Neuron (in vitro differentiated cells): ENCODE measurements at regions not wholly inside any gene's neighbourhood (a gene's known extent, or its start where the extent isn't known, plus 50 kb on each side); places are given as distances from the start of the nearest gene placed in this dataset.
A peak's percentile ranks its signal among the peaks of the same experiment; 100 is the strongest.
"Not testable (repeated sequence)": the region's sequence is repeated elsewhere in the genome, so short reads cannot be mapped to it uniquely, and the experiment has no call there.

ENCODE experiments used
- H2AFZ ChIP-seq: one replicate; pipeline ENCODE4 v1.6.1; 2013; ENCODE audit warnings: low read depth, mild to moderate bottlenecking, inconsistent platforms, low read length, moderate library complexity
- H3K27me3 ChIP-seq: one replicate; pipeline ENCODE4 v1.6.1; 2013; ENCODE audit warnings: low read length; ENCODE audit not compliant: insufficient read depth
- H3K36me3 ChIP-seq: one replicate; pipeline ENCODE4 v1.6.1; 2013; ENCODE audit warnings: low read length; ENCODE audit not compliant: insufficient read depth
- H3K4me1 ChIP-seq: one replicate; pipeline ENCODE4 v1.6.1; 2013; ENCODE audit warnings: low read length; ENCODE audit not compliant: insufficient read depth
- H3K4me3 ChIP-seq: 2 replicates; pipeline ENCODE4 v1.5.1; 2013; ENCODE audit warnings: mild to moderate bottlenecking, low read length, moderate library complexity
- H3K9me3 ChIP-seq: one replicate; pipeline ENCODE4 v1.6.1; 2013; ENCODE audit warnings: low read length

DNA sequence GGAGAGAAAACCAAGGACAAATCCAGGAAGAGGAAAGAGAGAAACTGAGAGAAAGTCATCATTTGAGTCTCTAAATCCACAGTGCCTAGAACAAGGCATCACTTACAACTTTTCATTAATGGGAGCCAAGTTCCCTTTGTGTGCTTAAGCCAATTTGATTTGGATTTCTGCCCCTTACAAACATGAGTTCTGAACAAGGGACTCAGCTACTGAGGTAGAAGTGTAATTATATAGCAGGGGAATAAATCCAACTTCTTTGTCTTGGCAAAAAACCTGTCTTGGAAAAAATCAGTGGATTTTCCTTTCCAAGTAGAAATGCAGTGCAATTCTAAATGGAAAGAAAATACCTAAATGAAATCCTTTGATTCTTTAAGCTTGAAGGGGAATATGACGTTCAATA lies 307.2 kb upstream of the CNTN3 start:
- Histone ChIP-seq H3K9me3 (no peaks in the 10 kb centered on the region), H3K36me3 (no peaks in the 10 kb centered on the region), H3K4me1 (no peaks in the 10 kb centered on the region), H3K4me3 (no peak overlapping the region), H3K27me3 (no peaks in the 10 kb centered on the region), H2AFZ (no peak overlapping the region)

DNA sequence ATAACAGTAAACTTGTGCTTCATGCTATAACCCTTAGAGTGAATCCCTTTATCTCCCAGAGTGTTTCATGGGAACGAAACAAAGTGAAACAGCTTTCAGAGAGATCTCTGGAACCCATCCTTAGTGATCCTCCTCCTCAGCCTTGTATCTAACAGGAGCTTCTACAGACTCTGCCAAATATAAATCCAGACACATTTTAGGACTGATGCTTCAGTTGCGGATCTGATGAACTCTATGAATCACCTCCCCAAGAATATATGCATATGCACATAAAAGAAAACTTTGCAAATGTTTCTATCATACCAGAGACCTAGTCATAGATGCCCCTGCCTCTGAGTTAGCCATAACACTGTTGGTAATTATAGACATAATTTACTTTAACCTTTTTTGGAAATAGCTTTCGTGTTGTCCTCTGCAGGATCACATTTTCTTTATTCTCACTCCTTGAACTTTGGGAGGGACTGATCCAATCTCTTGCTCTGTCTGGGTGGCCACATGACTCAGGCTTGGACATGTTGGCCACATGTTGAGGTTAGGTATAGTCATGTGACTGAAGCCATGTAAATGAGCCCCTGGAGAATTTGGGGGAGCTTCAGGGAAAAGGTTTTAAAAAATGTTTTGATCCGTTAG lies 306.4 kb upstream of the CNTN3 start:
- H3K4me1 ChIP-seq, result no peaks in the 10 kb centered on the region
- H3K9me3 ChIP-seq, result no peaks in the 10 kb centered on the region
- no peaks in the 10 kb centered on the region for H3K36me3 ChIP-seq
- H2AFZ ChIP-seq, result peak overlapping the region; percentile 10
- no peaks in the 10 kb centered on the region for H3K27me3 ChIP-seq
- no peak overlapping the region for H3K4me3 ChIP-seq

DNA sequence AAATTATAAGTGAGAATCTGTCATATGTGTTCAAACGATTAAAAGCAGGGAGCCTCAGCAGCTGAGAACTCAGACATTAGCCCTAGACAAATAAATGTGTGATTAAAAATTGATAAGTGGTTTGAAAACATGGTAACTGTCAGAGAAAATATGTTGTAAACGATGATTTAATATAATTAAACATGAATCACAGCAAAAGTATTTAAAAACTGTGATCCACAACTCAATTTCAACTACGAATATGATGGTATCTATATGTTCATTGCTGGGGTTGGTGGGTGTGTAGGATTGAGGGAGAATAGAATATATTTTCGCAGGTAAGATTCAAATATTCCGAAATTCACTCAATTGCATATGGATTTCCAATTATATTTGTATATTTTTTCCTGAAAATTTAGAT lies 302.2 kb upstream of the CNTN3 start:
- Histone ChIP-seq H3K4me3 (no peak overlapping the region), H3K9me3 (no peaks in the 10 kb centered on the region), H2AFZ (no peak overlapping the region), H3K27me3 (no peaks in the 10 kb centered on the region), H3K36me3 (no peaks in the 10 kb centered on the region), H3K4me1 (no peaks in the 10 kb centered on the region)

DNA sequence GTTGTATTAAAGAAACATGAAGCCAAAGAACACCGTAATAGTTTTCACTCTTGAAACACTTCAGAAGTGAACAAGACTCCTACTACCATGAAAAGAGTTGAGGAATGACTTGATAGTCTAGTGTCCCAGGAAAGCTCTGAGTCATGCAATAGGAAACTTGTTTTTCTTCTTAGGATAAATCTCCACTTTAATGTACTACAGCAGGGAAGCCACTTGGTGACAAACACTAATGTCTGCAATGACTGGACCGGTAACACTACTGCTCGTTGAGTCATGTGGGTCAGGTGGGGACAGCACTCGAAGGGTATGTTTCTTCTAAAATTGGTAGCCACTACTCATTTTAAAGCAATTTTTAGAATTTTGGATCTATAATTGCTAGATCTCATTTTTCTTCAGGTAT lies 291.7 kb upstream of the CNTN3 start:
- Histone ChIP-seq H3K4me1 (no peaks in the 10 kb centered on the region), H3K9me3 (no peaks in the 10 kb centered on the region), H2AFZ (no peak overlapping the region), H3K4me3 (no peak overlapping the region), H3K36me3 (no peaks in the 10 kb centered on the region), H3K27me3 (no peaks in the 10 kb centered on the region)

- H3K27me3 ChIP-seq, result no peaks in the 10 kb centered on the region
- no peaks in the 10 kb centered on the region for H3K36me3 ChIP-seq
- no peak overlapping the region for H3K4me3 ChIP-seq
- H3K9me3 ChIP-seq, result no peaks in the 10 kb centered on the region
- no peak overlapping the region for H2AFZ ChIP-seq
- H3K4me1 ChIP-seq, result no peaks in the 10 kb centered on the region
These were observed 291.0 kb upstream of the CNTN3 start for GRCh38 chr3:74905478-74905877.

DNA sequence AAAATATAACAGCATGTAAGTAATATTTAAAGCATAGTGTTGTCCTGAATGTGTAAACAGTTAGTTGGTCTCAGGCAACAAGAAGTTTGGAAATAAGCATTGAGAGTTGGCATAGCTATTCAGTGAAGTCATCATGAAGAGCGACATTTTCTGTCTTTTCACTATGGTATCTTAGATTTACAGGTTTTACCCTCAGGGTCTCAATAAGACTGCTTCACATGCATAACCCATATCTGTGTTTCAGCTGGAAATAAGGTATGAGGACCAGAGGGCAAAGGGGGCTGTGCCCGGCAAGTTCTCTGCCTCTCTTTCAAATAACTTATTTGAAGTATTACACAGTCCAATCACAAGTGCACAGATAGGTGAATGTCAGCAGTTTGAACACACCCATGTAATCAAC lies 290.2 kb upstream of the CNTN3 start:
- no peaks in the 10 kb centered on the region for H3K9me3 ChIP-seq
- H3K4me1 ChIP-seq, result no peaks in the 10 kb centered on the region
- H3K27me3 ChIP-seq, result no peaks in the 10 kb centered on the region
- H3K36me3 ChIP-seq, result no peaks in the 10 kb centered on the region
- H2AFZ ChIP-seq, result no peak overlapping the region
- no peak overlapping the region for H3K4me3 ChIP-seq

- H3K9me3 ChIP-seq, H2AFZ ChIP-seq, H3K27me3 ChIP-seq, H3K4me3 ChIP-seq, H3K4me1 ChIP-seq, H3K36me3 ChIP-seq: not testable (repeated sequence)
These were observed 285.5 kb upstream of the CNTN3 start for GRCh38 chr3:74899796-74900516.

GRCh38 chr3:74897006-74897405 lies 282.5 kb upstream of the CNTN3 start:
- Histone ChIP-seq H3K4me1 (no peaks in the 10 kb centered on the region), H3K36me3 (no peaks in the 10 kb centered on the region), H3K27me3 (no peaks in the 10 kb centered on the region), H3K4me3 (no peak overlapping the region), H3K9me3 (no peaks in the 10 kb centered on the region), H2AFZ (no peak overlapping the region)

DNA sequence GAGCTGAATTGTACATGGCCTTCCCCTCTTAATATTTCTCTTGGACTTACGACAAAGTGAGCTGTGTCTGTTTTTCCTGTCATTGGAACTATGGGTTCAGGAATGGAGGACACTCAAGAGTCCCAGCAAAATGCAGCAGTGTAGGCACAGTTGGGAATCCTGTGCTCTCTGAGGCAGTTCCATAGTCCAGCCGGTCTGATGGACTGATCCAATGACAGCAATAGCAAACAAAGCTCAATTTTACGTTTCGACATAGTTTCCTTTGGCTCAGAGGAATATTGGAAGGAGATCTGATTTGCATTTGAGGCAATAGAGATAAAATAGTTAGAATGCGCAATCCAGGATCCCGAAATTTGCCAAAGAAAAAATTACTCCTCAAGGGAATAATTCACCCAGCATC lies 276.9 kb upstream of the CNTN3 start:
- H3K9me3 ChIP-seq, result no peaks in the 10 kb centered on the region
- H2AFZ ChIP-seq, result no peak overlapping the region
- no peaks in the 10 kb centered on the region for H3K4me1 ChIP-seq
- no peaks in the 10 kb centered on the region for H3K36me3 ChIP-seq
- no peaks in the 10 kb centered on the region for H3K27me3 ChIP-seq
- H3K4me3 ChIP-seq, result no peak overlapping the region

DNA sequence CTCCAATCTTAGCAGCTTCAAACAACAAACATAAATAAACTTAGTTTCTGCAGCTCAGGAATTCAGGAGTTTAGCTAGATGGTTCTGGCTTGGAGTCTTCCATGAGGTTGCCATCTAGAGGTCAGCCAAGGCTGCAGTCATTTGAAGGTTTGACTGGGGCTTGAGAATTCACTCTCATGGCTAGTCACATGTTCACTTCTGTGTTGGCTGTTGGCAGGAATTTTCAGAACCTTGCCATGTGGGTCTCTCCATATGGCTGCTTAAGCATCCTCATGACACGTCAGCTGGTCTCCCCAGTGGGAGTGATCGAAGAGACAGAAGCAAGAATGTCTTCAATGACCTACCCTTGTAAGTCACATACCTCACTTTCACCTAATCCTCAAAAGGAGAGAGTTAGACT lies 269.2 kb upstream of the CNTN3 start:
- Histone ChIP-seq H3K27me3 (no peaks in the 10 kb centered on the region), H3K36me3 (no peaks in the 10 kb centered on the region), H3K4me1 (no peaks in the 10 kb centered on the region), H3K4me3 (no peak overlapping the region), H2AFZ (no peak overlapping the region), H3K9me3 (no peaks in the 10 kb centered on the region)

DNA sequence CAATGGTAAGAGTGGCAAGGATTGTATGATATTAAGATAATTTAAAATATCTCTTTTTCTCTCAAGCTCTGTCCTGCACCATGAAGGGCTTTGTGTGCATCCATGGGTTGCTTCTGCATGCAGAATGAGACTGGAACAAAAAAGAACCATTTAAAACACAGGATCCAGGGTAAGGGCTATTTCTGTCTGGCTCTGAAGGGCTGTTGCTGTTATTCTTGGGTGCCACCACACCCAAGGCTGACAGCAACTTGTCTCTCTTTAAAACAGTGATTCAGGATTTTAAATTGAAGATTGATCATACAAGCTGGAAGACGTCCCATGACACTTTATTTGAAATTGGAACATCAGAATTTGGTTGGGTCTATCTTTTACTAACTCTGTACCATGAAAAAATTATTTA lies 268.8 kb upstream of the CNTN3 start:
- Histone ChIP-seq H3K9me3 (no peaks in the 10 kb centered on the region), H3K4me3 (no peak overlapping the region)

DNA sequence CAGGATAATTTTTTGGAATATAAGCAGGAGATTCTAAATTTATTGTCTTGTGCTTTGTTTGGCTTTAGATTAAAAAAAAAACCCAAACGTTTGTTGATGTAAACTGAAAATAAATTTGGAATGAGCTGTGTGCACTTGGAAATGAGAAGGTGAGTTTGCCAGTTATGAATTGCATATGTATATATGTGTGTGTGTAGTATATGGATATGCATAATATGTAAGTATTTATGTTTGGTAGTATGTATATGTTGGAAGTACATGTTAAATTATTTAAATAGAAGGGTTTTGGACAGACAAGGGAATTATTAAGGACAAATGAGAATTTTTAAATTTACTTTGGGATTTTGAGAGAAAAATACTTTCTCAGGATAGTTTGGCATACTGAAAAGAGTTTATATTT lies 265.8 kb upstream of the CNTN3 start:
- H3K4me3 ChIP-seq, result no peak overlapping the region
- no peaks in the 10 kb centered on the region for H3K9me3 ChIP-seq
- no peak overlapping the region for H2AFZ ChIP-seq
- H3K4me1 ChIP-seq, result no peaks in the 10 kb centered on the region
- H3K36me3 ChIP-seq, result no peaks in the 10 kb centered on the region
- no peaks in the 10 kb centered on the region for H3K27me3 ChIP-seq

More for the DNA sequence above, 268.8 kb upstream of the CNTN3 start:
- H3K4me1 ChIP-seq, result no peaks in the 10 kb centered on the region
- H3K36me3 ChIP-seq, result no peaks in the 10 kb centered on the region
- H2AFZ ChIP-seq, result no peak overlapping the region
- H3K27me3 ChIP-seq, result no peaks in the 10 kb centered on the region

DNA sequence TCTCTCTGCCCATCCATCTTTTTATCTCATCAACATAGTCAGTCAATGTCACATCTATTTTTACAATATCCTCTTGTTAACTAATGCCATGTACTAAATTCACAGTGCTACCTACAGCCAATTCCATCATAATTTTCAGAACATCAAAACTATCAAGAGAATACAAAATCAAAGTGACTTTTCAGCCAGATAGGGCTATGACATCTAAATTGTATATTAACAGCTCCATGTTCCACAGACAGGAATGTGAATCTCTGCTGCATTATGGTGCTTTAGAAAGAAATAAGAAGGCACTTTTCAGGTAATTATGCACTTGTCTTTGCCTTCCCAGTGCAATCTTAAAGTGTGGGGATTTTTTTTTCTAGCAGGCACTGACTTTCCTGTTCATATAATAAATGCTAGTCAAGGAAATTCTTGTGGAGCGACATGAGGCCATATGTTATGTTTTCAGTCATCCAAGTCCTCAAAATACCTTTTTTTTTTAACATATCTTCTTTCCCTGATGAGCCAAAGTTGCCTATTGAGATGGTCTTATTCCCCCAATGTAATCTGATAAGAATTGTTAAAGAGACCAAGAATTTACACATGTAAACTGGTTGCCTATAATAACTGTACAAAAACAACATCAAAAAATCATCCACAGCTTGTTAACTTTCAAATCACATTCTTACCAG lies 252.0 kb upstream of the CNTN3 start:
- Histone ChIP-seq H3K4me3 (no peak overlapping the region), H3K9me3 (no peaks in the 10 kb centered on the region), H3K4me1 (no peaks in the 10 kb centered on the region), H3K36me3 (no peaks in the 10 kb centered on the region), H3K27me3 (no peaks in the 10 kb centered on the region), H2AFZ (no peak overlapping the region)
